Sigmoid colon (tissue), 6 donors: ENCODE measurements at regions not wholly inside any gene's neighbourhood (a gene's known extent, or its start where the extent isn't known, plus 50 kb on each side); places are given as distances from the start of the nearest gene placed in this dataset.
"Not testable (repeated sequence)": the region's sequence is repeated elsewhere in the genome, so short reads cannot be mapped to it uniquely, and the experiment has no call there.

ENCODE experiments used
- DNase-seq: peaks from one replicate; pipeline ENCODE4 v3.0.0-alpha.2; 2019
- H3K27ac ChIP-seq, 4 donors: fragments of 200-600 bp; sonication (generic); one replicate each; pipeline ENCODE4 v1.5.1; 2016 to 2019; ENCODE audit warnings: mild to moderate bottlenecking in 1 of 4
- H3K27me3 ChIP-seq, 3 donors: fragments of 200-600 bp; sonication (generic); one replicate each; pipeline ENCODE4 v1.5.1; 2019; ENCODE audit warnings: mild to moderate bottlenecking in 1 of 3
- H3K36me3 ChIP-seq, 4 donors: fragments of 200-600 bp; sonication (generic); one replicate each; pipeline ENCODE4 v1.5.1; 2016 to 2019
- H3K4me1 ChIP-seq, 4 donors: fragments of 200-600 bp; sonication (generic); one replicate each; pipeline ENCODE4 v1.5.1; 2017 to 2019
- H3K4me3 ChIP-seq, 4 donors: fragments of 200-600 bp; sonication (generic); one replicate each; pipeline ENCODE4 v1.5.1; 2017 to 2019; ENCODE audit warnings: mild to moderate bottlenecking in 2 of 4, moderate library complexity in 1 of 4
- H3K9me3 ChIP-seq, 4 donors: fragments of 200-600 bp in 3 of 4; sonication (generic) in 3 of 4; one replicate each; pipeline versions ENCODE4 v1.5.1 to v1.6.1; 2013 to 2019
- EP300 ChIP-seq, 4 donors: sonication (generic); formaldehyde crosslinking; IDR thresholded peaks; one replicate each; pipeline ENCODE4 v1.6.1; 2017; ENCODE audit warnings: antibody characterized with exemption in 4 of 4
- POLR2A ChIP-seq, 2 donors: fragments of 450-650 bp; IDR thresholded peaks; one replicate each; pipeline ENCODE4 v1.6.1; 2016; ENCODE audit warnings: antibody characterized with exemption in 2 of 2, mild to moderate bottlenecking in 2 of 2, moderate library complexity in 2 of 2
- POLR2AphosphoS5 ChIP-seq, 4 donors: sonication (generic); formaldehyde crosslinking; IDR thresholded peaks; one replicate each; pipeline ENCODE4 v1.6.1; 2017; ENCODE audit warnings: antibody characterized with exemption in 4 of 4
- WGBS, 2 donors: extraction: QIAGEN DNeasy Blood & Tissue Kit; methylation state at CpG; one replicate each; pipeline ENCODE4 v1.1.7; 2013; 5-methylcytosine and 5-hydroxymethylcytosine counted together
- intact Hi-C: fragments of 100-400 bp; cut with DNase I; formaldehyde crosslinking; loops from one replicate; pipeline ENCODE4 v1.15.1; 2023
- TF ChIP-seq, protein P1 (sequence below), 4 experiments: fragments of 450-650 bp in 3 of 4; fragments of 200-600 bp in 1 of 4; IDR thresholded peaks; one replicate each; pipeline ENCODE4 v1.5.1; 2016 to 2019; ENCODE audit warnings: antibody characterized with exemption in 4 of 4, mild to moderate bottlenecking in 3 of 4, moderate library complexity in 2 of 4
- donor health status: healthy with polysubstance abuse.
- donor health status: healthy.

DNA sequence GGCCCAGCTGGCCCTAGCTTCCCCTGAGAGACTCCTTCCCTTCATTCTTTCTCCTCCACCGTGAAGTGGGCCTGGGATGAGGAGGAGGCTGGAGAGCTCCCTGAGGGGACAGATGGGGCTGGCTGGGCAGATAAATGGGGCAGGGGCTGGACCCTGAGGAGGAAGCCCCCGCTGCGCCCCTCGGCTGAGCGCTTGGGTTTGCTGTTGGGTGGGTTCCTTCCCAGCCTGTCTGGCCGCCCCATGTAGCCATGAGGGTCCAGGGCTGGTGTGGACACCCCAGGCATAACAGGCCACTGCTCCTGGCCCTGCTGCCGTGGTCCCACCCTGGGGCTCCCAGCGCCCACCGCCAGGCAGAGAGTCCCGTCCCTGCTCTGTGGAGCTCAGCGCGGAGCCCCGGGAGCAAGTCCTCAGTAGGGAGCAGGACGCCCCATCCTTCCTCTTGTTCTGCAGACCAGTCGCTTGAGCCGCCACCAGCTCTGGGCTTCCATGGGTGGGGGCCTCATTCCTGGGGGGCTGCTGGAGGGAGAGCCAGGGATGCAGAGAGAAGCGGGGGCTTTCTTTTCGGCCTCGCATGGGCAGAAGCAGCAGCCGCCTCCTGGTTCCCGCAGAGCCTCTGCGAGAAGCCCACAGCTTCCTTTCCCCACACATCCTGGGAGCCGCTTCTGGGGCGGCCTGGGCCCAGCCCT lies 266.4 kb upstream of the TCERG1L start:
- Histone ChIP-seq H3K9me3 (no peaks in the 10 kb centered on the region), H3K4me1 (no peaks in the 10 kb centered on the region), H3K27ac (no peak overlapping the region), H3K27me3 (no peaks in the 10 kb centered on the region), H3K36me3 (no peaks in the 10 kb centered on the region), H3K4me3 (no peak overlapping the region)
- intact Hi-C loops: no loop called here
- DNase-seq: no peak
- no peak for TF ChIP-seq POLR2A (IDR thresholded peaks at IDR 0.05)
- no peak for TF ChIP-seq EP300 (IDR thresholded peaks at IDR 0.05)
- TF ChIP-seq, protein P1, sequence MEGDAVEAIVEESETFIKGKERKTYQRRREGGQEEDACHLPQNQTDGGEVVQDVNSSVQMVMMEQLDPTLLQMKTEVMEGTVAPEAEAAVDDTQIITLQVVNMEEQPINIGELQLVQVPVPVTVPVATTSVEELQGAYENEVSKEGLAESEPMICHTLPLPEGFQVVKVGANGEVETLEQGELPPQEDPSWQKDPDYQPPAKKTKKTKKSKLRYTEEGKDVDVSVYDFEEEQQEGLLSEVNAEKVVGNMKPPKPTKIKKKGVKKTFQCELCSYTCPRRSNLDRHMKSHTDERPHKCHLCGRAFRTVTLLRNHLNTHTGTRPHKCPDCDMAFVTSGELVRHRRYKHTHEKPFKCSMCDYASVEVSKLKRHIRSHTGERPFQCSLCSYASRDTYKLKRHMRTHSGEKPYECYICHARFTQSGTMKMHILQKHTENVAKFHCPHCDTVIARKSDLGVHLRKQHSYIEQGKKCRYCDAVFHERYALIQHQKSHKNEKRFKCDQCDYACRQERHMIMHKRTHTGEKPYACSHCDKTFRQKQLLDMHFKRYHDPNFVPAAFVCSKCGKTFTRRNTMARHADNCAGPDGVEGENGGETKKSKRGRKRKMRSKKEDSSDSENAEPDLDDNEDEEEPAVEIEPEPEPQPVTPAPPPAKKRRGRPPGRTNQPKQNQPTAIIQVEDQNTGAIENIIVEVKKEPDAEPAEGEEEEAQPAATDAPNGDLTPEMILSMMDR (IDR thresholded peaks at IDR 0.05): no peak
- no peak for TF ChIP-seq POLR2AphosphoS5 (IDR thresholded peaks at IDR 0.05)
- 92 to 93% methylated on average over 24 of the region's 24 CpGs for WGBS, 2 donors

DNA sequence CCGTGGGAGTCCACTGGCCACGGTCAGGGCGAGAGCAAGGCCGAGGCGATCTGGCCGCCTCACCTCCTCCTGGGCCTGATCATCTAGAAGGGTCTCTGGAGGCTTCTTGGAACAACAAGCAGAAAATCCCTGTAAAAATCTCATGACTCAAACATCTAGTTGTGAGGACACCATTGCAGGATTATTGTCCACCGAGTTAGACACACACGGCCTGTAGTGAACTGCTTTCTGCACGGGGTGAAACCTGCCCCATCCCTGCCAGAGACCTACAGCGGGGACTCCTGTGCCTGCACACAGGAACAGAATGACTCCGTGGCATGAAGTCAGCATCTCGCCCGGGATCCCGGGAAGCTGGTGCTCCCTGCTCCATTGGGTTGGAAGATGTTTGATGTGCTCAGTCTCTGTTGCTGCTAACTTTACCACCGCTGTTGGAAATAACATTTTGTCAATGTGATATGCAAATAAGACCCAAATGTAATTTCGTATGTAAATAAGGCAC lies 267.0 kb upstream of the TCERG1L start:
- WGBS, 2 donors: 85 to 88% methylated on average over 16 of the region's 16 CpGs
- DNase-seq: no peak
- TF ChIP-seq, protein P1 (IDR thresholded peaks at IDR 0.05): no peak
- no peak for TF ChIP-seq POLR2AphosphoS5 (IDR thresholded peaks at IDR 0.05)
- Histone ChIP-seq H3K27me3 (no peaks in the 10 kb centered on the region), H3K4me1 (no peaks in the 10 kb centered on the region), H3K9me3 (no peaks in the 10 kb centered on the region), H3K27ac (no peak overlapping the region), H3K36me3 (no peaks in the 10 kb centered on the region), H3K4me3 (no peak overlapping the region)
- intact Hi-C loops: no loop called here

DNA sequence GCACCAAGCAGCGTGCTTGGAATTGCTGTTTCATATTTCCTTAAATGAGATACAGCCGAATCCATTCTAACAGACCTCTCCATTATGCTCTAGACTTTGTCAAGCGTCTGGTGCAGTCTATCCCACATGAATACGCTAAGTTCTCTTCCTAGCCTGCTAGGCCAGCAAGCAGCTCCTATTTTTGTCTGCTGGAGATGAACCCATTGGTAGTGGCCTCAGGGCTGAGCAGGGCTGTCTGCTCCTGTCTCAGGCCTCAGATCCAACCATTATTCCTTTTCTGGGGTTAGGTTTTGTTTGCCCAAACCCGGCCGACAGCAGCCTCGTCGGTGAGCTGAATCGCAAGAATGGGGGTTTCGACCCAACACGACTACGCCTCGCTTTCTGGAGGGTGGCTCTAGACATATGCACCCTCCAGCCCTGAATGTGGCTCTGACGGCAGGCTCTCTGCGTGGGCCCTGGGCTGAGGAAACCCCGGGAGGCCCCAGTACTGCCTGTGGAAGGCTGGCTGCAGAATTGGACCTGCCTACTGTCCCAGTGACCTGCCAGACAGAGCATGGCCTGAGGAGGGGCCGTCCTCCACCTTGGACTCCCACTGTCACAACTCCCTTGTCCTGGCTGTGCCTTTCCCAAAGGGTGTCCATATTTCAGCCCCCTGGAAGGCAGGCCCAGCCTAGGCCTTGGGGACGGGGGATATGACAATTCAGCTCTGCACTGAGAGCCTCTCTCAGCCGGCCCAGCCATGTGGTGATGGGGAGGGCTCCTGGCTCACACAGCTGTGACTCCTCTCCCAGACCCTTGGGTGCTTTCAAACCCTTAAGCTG lies 267.9 kb upstream of the TCERG1L start:
- Histone ChIP-seq H3K4me3 (no peak overlapping the region), H3K9me3 (no peaks in the 10 kb centered on the region), H3K27ac (no peak overlapping the region), H3K36me3 (no peaks in the 10 kb centered on the region), H3K4me1 (no peaks in the 10 kb centered on the region), H3K27me3 (no peaks in the 10 kb centered on the region)
- intact Hi-C loops: no loop called here
- TF ChIP-seq EP300 (IDR thresholded peaks at IDR 0.05) (no peak), POLR2A (IDR thresholded peaks at IDR 0.05) (no peak), POLR2AphosphoS5 (IDR thresholded peaks at IDR 0.05) (no peak)
- no peak for DNase-seq
- WGBS, 2 donors: 81 to 88% methylated on average over 19 of the region's 19 CpGs

DNA sequence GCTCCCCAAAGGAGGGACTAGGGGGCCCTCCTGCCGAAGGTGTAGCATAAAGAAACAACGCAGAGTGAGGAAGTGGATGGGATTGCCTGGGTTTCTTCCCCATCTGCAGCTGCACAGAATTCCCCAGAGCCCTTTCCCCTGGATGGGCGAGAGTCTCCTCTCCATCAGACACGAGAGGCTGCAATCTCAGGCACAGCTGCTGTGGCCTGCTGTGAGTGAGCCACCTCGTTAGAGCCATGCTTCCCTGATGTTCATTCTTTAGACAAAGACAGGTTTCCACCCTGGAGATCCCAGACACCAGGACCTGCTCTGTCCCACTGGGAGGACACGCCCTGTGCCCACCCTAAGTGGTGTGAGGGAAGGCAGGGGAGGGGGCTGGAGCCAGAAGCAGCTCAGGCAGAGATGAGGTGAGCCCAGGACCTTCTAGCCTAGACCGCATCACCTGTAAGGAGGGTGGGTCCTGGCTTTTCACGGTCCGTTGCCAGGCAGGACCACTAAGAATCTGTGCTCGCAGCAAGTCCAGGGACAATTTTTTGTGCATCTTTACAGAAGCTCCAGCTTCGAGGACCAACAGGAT lies 268.6 kb upstream of the TCERG1L start:
- TF ChIP-seq, protein P1 (IDR thresholded peaks at IDR 0.05): no peak
- TF ChIP-seq EP300 (IDR thresholded peaks at IDR 0.05) (no peak), POLR2A (IDR thresholded peaks at IDR 0.05) (no peak), POLR2AphosphoS5 (IDR thresholded peaks at IDR 0.05) (no peak)
- intact Hi-C loops: no loop called here
- Histone ChIP-seq H3K4me1 (no peaks in the 10 kb centered on the region), H3K36me3 (no peaks in the 10 kb centered on the region), H3K27ac (no peak overlapping the region), H3K27me3 (no peaks in the 10 kb centered on the region), H3K4me3 (no peak overlapping the region), H3K9me3 (no peaks in the 10 kb centered on the region)
- no peak for DNase-seq
- 75 to 80% methylated on average over 11 of the region's 11 CpGs for WGBS, 2 donors

DNA sequence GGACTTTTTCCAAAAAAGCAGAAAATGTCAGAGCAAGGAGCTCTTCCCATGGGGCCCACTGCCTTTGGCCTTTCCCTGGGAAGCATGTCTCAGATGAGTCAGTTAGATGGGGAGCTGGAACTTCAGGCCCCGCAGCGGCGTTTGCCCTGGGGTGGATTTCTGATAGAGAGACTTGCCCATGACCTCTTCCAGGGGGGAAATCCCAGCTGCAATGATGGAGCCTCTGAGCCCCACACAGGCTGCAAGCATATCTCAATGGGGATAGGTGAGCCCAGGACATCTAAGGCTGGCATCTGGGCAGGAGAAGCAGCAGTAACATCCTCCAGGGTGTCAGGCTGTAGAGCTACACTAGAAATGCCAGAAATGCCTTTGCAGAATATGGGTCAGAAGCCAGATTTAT lies 269.2 kb upstream of the TCERG1L start:
- Histone ChIP-seq H3K27ac (no peak overlapping the region), H3K4me1 (no peaks in the 10 kb centered on the region), H3K27me3 (no peaks in the 10 kb centered on the region), H3K9me3 (no peaks in the 10 kb centered on the region), H3K36me3 (no peaks in the 10 kb centered on the region), H3K4me3 (no peak overlapping the region)
- no peak for TF ChIP-seq POLR2AphosphoS5 (IDR thresholded peaks at IDR 0.05)
- TF ChIP-seq EP300 (IDR thresholded peaks at IDR 0.05): no peak
- TF ChIP-seq, protein P1 (IDR thresholded peaks at IDR 0.05): no peak
- no peak for TF ChIP-seq POLR2A (IDR thresholded peaks at IDR 0.05)
- WGBS, 2 donors: 86 to 91% methylated on average over 3 of the region's 3 CpGs
- no peak for DNase-seq
- intact Hi-C loops: no loop called here

DNA sequence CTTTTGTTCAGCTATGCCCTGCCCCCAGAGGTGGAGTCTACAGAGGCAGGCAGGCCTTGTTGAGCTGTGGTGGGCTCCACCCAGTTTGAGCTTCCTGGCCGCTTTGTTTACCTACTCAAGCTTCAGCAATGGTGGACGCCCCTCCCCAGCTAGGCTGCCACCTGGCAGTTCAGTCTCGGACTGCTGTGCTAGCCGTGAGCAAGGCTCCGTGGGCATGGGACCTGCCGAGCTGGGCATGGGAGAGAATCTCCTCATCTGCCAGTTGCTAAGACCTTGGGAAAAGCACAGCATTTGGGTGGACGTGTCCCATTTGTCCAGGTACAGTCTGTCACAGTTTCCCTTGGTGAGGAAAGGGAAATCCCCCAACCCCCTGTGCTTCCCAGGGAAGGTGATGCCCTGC lies 270.0 kb upstream of the TCERG1L start:
- H3K4me1 ChIP-seq, H3K36me3 ChIP-seq, intact Hi-C loops, H3K9me3 ChIP-seq, DNase-seq, H3K4me3 ChIP-seq, H3K27me3 ChIP-seq, H3K27ac ChIP-seq: not testable (repeated sequence)
- 64 to 78% methylated on average over 7 of the region's 7 CpGs for WGBS, 2 donors
